Ovary (tissue), 7 donors: ENCODE measurements at regions not wholly inside any gene's neighbourhood (a gene's known extent, or its start where the extent isn't known, plus 50 kb on each side); places are given as distances from the start of the nearest gene placed in this dataset.

Source experiments
- DNase-seq, 5 donors: peaks; one replicate each; pipeline ENCODE4 v3.0.0-alpha.2; 2019 to 2020
- H3K27ac ChIP-seq, 2 donors: fragments of 200-600 bp; one replicate each; pipeline versions ENCODE4 v1.5.1 to v1.8.0; 2019 to 2022
- H3K27me3 ChIP-seq: fragments of 200-600 bp; one replicate; pipeline ENCODE4 v1.8.0; 2022
- H3K36me3 ChIP-seq: fragments of 200-600 bp; sonication (generic); one replicate; pipeline ENCODE4 v1.5.1; 2019
- H3K4me1 ChIP-seq: one replicate; pipeline ENCODE4 v1.8.1; 2013; ENCODE audit warnings: mild to moderate bottlenecking, moderate library complexity; ENCODE audit not compliant: insufficient read depth
- H3K4me3 ChIP-seq: fragments of 200-600 bp; sonication (generic); one replicate; pipeline ENCODE4 v1.5.1; 2017
- H3K9me3 ChIP-seq, 2 donors: fragments of 200-600 bp in 1 of 2; sonication (generic) in 1 of 2; one replicate each; pipeline versions ENCODE4 v1.5.1 to v1.8.1; 2013 to 2019; ENCODE audit warnings: mild to moderate bottlenecking in 1 of 2, moderate library complexity in 1 of 2
- CTCF ChIP-seq, 3 donors: fragments of 450-650 bp in 2 of 3; fragments of 200-600 bp in 1 of 3; IDR thresholded peaks; one replicate each; pipeline versions ENCODE4 v1.5.1 to v1.8.0; 2016 to 2022; ENCODE audit warnings: antibody characterized with exemption in 3 of 3, mild to moderate bottlenecking in 1 of 3
- EP300 ChIP-seq: sonication (generic); formaldehyde crosslinking; IDR thresholded peaks from one replicate; pipeline ENCODE4 v1.6.1; 2017; ENCODE audit warnings: antibody characterized with exemption
- POLR2A ChIP-seq: fragments of 450-650 bp; IDR thresholded peaks from one replicate; pipeline ENCODE4 v1.6.1; 2017; ENCODE audit warnings: antibody characterized with exemption, mild to moderate bottlenecking, moderate library complexity
- WGBS, 3 donors: extraction: QIAGEN DNeasy Blood & Tissue Kit in 1 of 3; methylation state at CpG; one replicate each; pipeline versions ENCODE4 v1.1.5 to v1.1.7; 2013 to 2017; 5-methylcytosine and 5-hydroxymethylcytosine counted together
- intact Hi-C, 4 donors: fragments of 100-400 bp; cut with DNase I; formaldehyde crosslinking; loops; one replicate each; pipeline versions ENCODE4 v1.11.0 to v1.15.1; 2022 to 2023
- donor health status: DM: no; HTN: no; CAD: no; lungs with moderate emphysema.
- donor health status: DM: no; HTN: no; CAD: no.
- donor health status: Bipolar disorder and iron deficiency.
- donor health status: DM: no; HTN: no; CAD: no.
- donor health status: DM: yes; HTN: yes; CAD: no.

GRCh38 chr21:36587388-36587787 lies 107.5 kb upstream of the CLDN14 start:
- 78 to 89% (median 79%) methylated on average over 8 of the region's 8 CpGs for WGBS, 3 donors
- no peak for TF ChIP-seq CTCF (IDR thresholded peaks at IDR 0.05)
- no peak for TF ChIP-seq POLR2A
- no peak for TF ChIP-seq EP300
- peaks cover 2% of the 10 kb centered on the region for H3K4me1 ChIP-seq
- no peak overlapping the region for H3K27ac ChIP-seq
- no peaks in the 10 kb centered on the region for H3K36me3 ChIP-seq
- H3K27me3 ChIP-seq = no peaks in the 10 kb centered on the region
- no peak for DNase-seq
- no peak overlapping the region for H3K4me3 ChIP-seq
- intact Hi-C loops = no loop called here
- no peaks in the 10 kb centered on the region for H3K9me3 ChIP-seq

DNA sequence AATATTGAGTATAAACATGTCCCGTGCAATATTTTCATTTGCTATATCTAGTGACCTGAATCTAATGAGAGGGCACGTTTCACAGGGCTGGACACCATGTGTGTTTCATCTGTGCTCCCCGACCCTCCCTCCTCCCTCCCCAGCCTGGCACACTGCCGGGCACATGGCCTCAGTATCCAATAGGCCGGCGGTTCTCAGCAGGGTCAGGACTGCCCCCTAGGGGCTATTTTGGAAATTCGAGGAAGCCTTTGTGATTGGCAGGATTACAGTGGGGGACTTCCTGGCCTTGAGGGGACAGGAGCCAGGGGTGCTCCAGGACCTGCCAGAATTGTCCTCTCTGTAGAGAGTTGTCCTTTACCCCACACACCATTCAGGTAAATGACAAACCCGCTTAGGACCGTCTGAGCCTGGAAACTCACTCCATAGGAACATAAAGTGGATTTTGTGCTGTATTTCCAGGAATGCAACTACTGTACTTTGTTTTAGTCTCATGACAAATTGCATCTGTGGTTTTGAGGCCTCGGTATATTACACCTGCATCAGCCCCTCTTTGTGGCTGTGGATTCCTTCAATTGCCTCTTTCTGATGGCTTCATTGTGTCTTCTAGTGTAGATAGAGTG lies 109.5 kb upstream of the SIM2 start:
- no peak overlapping the region for H3K27ac ChIP-seq
- H3K4me1 ChIP-seq = peaks cover 2% of the 10 kb centered on the region
- intact Hi-C loops = no loop called here
- no peaks in the 10 kb centered on the region for H3K36me3 ChIP-seq
- DNase-seq = peak in 3 of 5 donors; percentile 14 to 69 (median 31)
- no peak overlapping the region for H3K4me3 ChIP-seq
- WGBS, 3 donors = 20 to 35% (median 24%) methylated on average over 10 of the region's 10 CpGs
- TF ChIP-seq POLR2A = no peak
- TF ChIP-seq EP300 = no peak
- no peak for TF ChIP-seq CTCF (IDR thresholded peaks at IDR 0.05)
- no peaks in the 10 kb centered on the region for H3K9me3 ChIP-seq
- no peaks in the 10 kb centered on the region for H3K27me3 ChIP-seq

DNA sequence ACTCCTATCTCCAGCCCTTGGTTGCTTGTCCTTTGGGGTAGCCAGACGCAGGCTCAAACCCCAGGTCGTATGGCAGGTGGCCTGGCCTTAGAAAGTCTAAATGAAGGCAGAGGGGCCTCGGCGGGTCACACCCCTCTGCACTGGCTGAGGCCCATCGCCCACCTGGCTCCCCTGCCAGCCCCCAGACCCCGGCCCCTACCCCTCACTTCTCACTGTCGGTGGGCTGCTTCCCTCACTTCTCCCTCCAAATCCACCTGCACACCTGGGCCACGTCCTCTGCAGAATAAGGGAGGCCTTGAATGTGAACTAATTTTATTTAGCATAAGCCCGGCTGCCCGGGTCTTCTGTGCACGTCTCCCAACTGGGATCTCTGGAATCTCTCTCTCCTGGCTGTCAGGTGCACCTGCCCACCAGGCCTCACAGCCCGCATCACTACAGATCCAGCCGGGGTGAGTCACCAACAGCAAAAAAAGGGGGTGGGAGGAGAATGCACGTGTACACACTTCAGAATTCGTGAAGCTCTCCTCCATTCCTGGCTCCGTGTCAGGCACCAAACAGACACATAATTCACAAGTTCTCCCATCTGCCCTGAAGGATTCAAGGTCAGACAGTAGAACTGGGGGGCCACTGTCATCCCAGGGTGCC lies 107.5 kb upstream of the SIM2 start:
- TF ChIP-seq EP300 = no peak
- no peak for TF ChIP-seq POLR2A
- no peak for TF ChIP-seq CTCF (IDR thresholded peaks at IDR 0.05)
- intact Hi-C loops = no loop called here
- 41 to 47% (median 42%) methylated on average over 16 of the region's 16 CpGs for WGBS, 3 donors

DNA sequence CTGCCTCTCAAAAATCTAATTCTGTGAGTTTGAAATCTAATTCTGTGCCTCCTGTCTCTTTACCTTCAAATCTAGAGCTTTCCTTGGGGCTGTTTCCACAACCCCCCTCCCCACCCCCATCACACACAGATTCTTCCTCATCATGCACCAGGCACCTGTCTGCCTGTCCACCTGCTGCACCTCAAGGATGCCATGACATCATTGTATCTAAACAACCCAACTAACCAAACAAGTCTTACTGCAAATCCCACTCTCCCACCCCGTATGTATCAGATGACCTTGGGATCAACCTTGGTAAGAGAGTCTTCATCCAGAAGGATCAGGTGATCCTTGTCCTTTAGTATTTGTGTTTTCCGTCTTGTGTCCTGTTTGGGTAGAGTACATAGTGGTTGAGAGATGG lies 102.7 kb upstream of the SIM2 start:
- no peaks in the 10 kb centered on the region for H3K27me3 ChIP-seq
- WGBS, 3 donors = 37 to 61% (median 44%) methylated on average over 2 of the region's 2 CpGs
- TF ChIP-seq EP300 = no peak
- no peak for TF ChIP-seq POLR2A
- no peak for TF ChIP-seq CTCF (IDR thresholded peaks at IDR 0.05)

More for the DNA sequence above, 107.5 kb upstream of the SIM2 start:
- no peaks in the 10 kb centered on the region for H3K9me3 ChIP-seq
- H3K4me1 ChIP-seq = peaks cover 2% of the 10 kb centered on the region
- no peak overlapping the region for H3K4me3 ChIP-seq
- no peak for DNase-seq
- no peaks in the 10 kb centered on the region for H3K36me3 ChIP-seq
- no peaks in the 10 kb centered on the region for H3K27me3 ChIP-seq
- H3K27ac ChIP-seq = no peak overlapping the region

More for the DNA sequence above, 102.7 kb upstream of the SIM2 start:
- Histone ChIP-seq H3K4me3 (no peak overlapping the region), H3K9me3 (no peaks in the 10 kb centered on the region), H3K4me1 (no peaks in the 10 kb centered on the region), H3K36me3 (no peaks in the 10 kb centered on the region), H3K27ac (no peak overlapping the region)
- DNase-seq = no peak
- intact Hi-C loops = no loop called here
